Hippocampal formation (tissue), 2 donors: ENCODE measurements at regions not wholly inside any gene's neighbourhood (a gene's known extent, or its start where the extent isn't known, plus 50 kb on each side); places are given as distances from the start of the nearest gene placed in this dataset.
"Not testable (repeated sequence)": the region's sequence is repeated elsewhere in the genome, so short reads cannot be mapped to it uniquely, and the experiment has no call there.

Source experiments
- DNase-seq, 2 donors: peaks; one replicate each; lab custom pipeline; 2025; lab: John Stamatoyannopoulos, UW

GRCh38 chr2:186934420-186934819 lies 85.5 kb upstream of the ZSWIM2 start:
- DNase-seq: no peak

- no peak for DNase-seq
Measured at GRCh38 chr2:186927867-186928191, 78.9 kb upstream of the ZSWIM2 start.

GRCh38 chr2:186927185-186927866 lies 78.4 kb upstream of the ZSWIM2 start:
- no peak for DNase-seq

- DNase-seq: no peak
Measured at GRCh38 chr2:186925514-186925913, 76.5 kb upstream of the ZSWIM2 start.

GRCh38 chr2:186922316-186922715 lies 73.3 kb upstream of the ZSWIM2 start:
- DNase-seq: not testable (repeated sequence)

GRCh38 chr2:186919296-186919695 lies 70.3 kb upstream of the ZSWIM2 start:
- no peak for DNase-seq

- no peak for DNase-seq
Measured at GRCh38 chr2:186918495-186918894, 69.5 kb upstream of the ZSWIM2 start.

- DNase-seq: no peak
Measured at GRCh38 chr2:186917866-186918265, 68.9 kb upstream of the ZSWIM2 start.

GRCh38 chr2:186913870-186914269 lies 64.9 kb upstream of the ZSWIM2 start:
- no peak for DNase-seq

GRCh38 chr2:186912979-186913378 lies 64.0 kb upstream of the ZSWIM2 start:
- DNase-seq: no peak

GRCh38 chr2:186911551-186912085 lies 62.6 kb upstream of the ZSWIM2 start:
- no peak for DNase-seq

GRCh38 chr2:186910996-186911395 lies 62.0 kb upstream of the ZSWIM2 start:
- DNase-seq: no peak

GRCh38 chr2:186909095-186909494 lies 60.1 kb upstream of the ZSWIM2 start:
- no peak for DNase-seq

GRCh38 chr2:186907897-186908296 lies 58.9 kb upstream of the ZSWIM2 start:
- DNase-seq: no peak

- no peak for DNase-seq
Measured at GRCh38 chr2:186903216-186903615, 54.2 kb upstream of the ZSWIM2 start.
